ENCODE measurements at regions not wholly inside any gene's neighbourhood (a gene's known extent, or its start where the extent isn't known, plus 50 kb on each side); places are given as distances from the start of the nearest gene placed in this dataset.

GRCh38 chr6:119470893-119471542 lies 121.5 kb upstream of the MAN1A1 start (continued):
- TF ChIP-seq ZBTB40 (IDR thresholded peaks at IDR 0.05) (peak; percentile 19; the same call in 1 of the 2 replicates), ZBTB40 (CRISPR knock-in tag; IDR thresholded peaks at IDR 0.05) (no peak)
